HEK293 (cell line): ENCODE measurements at regions not wholly inside any gene's neighbourhood (a gene's known extent, or its start where the extent isn't known, plus 50 kb on each side); places are given as distances from the start of the nearest gene placed in this dataset.

Experiments
- CTCF ChIA-PET: fragments of 350-600 bp; formaldehyde crosslinking; extraction: SDS; loops from one replicate; lab custom pipeline; 2021; ENCODE audit warnings: antibody characterized with exemption; lab: Yijun Ruan, JAX
- POLR2A ChIA-PET: fragments of 300-600 bp; formaldehyde crosslinking; extraction: SDS; loops from one replicate; lab custom pipeline; 2020; ENCODE audit warnings: antibody characterized with exemption, inconsistent platforms; lab: Yijun Ruan, JAX
- H3K27ac ChIP-seq: fragments of 200-500 bp; sonication (Bioruptor generic); 2 replicates; pipeline ENCODE4 v1.5.1; 2014; ENCODE audit warnings: low read depth, low read length, control low read depth, inconsistent platforms; ENCODE audit errors: extremely low read depth
- H3K36me3 ChIP-seq, 2 experiments: fragments of 200-500 bp in 1 of 2; sonication (Bioruptor generic) in 1 of 2; 1 replicate in 1 of 2; 2 replicates in 1 of 2; pipeline ENCODE4 v1.5.1; 2014 to 2017; ENCODE audit warnings: inconsistent platforms in 2 of 2, low read length in 2 of 2; ENCODE audit not compliant: control insufficient read depth in 2 of 2, insufficient read depth in 1 of 2
- H3K4me1 ChIP-seq: fragments of 200-500 bp; sonication (Bioruptor generic); 2 replicates; pipeline ENCODE4 v1.5.1; 2014; ENCODE audit warnings: mild to moderate bottlenecking, low read length, inconsistent platforms; ENCODE audit not compliant: control insufficient read depth, insufficient read depth
- H3K4me3 ChIP-seq: 2 replicates; pipeline ENCODE4 v1.5.1; 2011; ENCODE audit warnings: low read depth, mild to moderate bottlenecking, control low read depth, low read length, moderate library complexity
- H3K9me3 ChIP-seq: fragments of 200-500 bp; sonication (Bioruptor generic); 2 replicates; pipeline ENCODE4 v1.5.1; 2014; ENCODE audit warnings: low read depth, low read length, inconsistent platforms; ENCODE audit not compliant: control insufficient read depth, insufficient read depth
- KLF16 ChIP-seq: fragments of 450-650 bp; formaldehyde crosslinking; IDR thresholded peaks from 2 replicates; pipeline ENCODE4 v1.5.1; 2017; ENCODE audit warnings: missing biosample characterization, missing genetic modification characterization
- PRDM1 ChIP-seq: fragments of 450-650 bp; formaldehyde crosslinking; IDR thresholded peaks from 2 replicates; pipeline ENCODE4; 2016; ENCODE audit warnings: missing biosample characterization, missing genetic modification characterization
- RBAK ChIP-seq: fragments of 450-650 bp; formaldehyde crosslinking; IDR thresholded peaks from 2 replicates; pipeline ENCODE4 v1.5.1; 2016; ENCODE audit warnings: missing biosample characterization, missing genetic modification characterization
- SP2 ChIP-seq: fragments of 450-650 bp; formaldehyde crosslinking; IDR thresholded peaks from 2 replicates; pipeline ENCODE4 v1.5.1; 2016; ENCODE audit warnings: missing biosample characterization, missing genetic modification characterization
- SP3 ChIP-seq: fragments of 450-650 bp; formaldehyde crosslinking; IDR thresholded peaks from 2 replicates; pipeline ENCODE4 v1.5.1; 2016; ENCODE audit warnings: missing biosample characterization, missing genetic modification characterization
- ZBTB20 ChIP-seq: fragments of 450-650 bp; formaldehyde crosslinking; IDR thresholded peaks from 2 replicates; pipeline ENCODE4 v1.5.1; 2016; ENCODE audit warnings: missing biosample characterization, missing genetic modification characterization
- ZBTB21 ChIP-seq: fragments of 450-650 bp; formaldehyde crosslinking; IDR thresholded peaks from 2 replicates; pipeline ENCODE4 v1.5.1; 2017; ENCODE audit warnings: missing biosample characterization, missing genetic modification characterization
- ZFP41 ChIP-seq: fragments of 450-650 bp; formaldehyde crosslinking; IDR thresholded peaks from 2 replicates; pipeline ENCODE4 v1.5.1; 2016; ENCODE audit warnings: missing biosample characterization, missing genetic modification characterization, borderline replicate concordance
- ZFP69B ChIP-seq: fragments of 450-650 bp; formaldehyde crosslinking; IDR thresholded peaks from 2 replicates; pipeline ENCODE4 v1.5.1; 2016; ENCODE audit warnings: missing biosample characterization, missing genetic modification characterization
- ZNF138 ChIP-seq: fragments of 450-650 bp; formaldehyde crosslinking; IDR thresholded peaks from 2 replicates; pipeline ENCODE4 v1.5.1; 2016; ENCODE audit warnings: missing biosample characterization, missing genetic modification characterization, borderline replicate concordance
- ZNF146 ChIP-seq: fragments of 450-650 bp; formaldehyde crosslinking; IDR thresholded peaks from 2 replicates; pipeline ENCODE4 v1.5.1; 2016; ENCODE audit warnings: missing biosample characterization, missing genetic modification characterization
- ZNF155 ChIP-seq: fragments of 450-650 bp; formaldehyde crosslinking; IDR thresholded peaks from 2 replicates; pipeline ENCODE4 v1.5.1; 2016; ENCODE audit warnings: missing biosample characterization, missing genetic modification characterization
- ZNF214 ChIP-seq: fragments of 450-650 bp; formaldehyde crosslinking; IDR thresholded peaks from 2 replicates; pipeline ENCODE4 v1.5.1; 2017; ENCODE audit warnings: missing biosample characterization, mild to moderate bottlenecking, missing genetic modification characterization, borderline replicate concordance
- ZNF221 ChIP-seq: fragments of 450-650 bp; formaldehyde crosslinking; IDR thresholded peaks from 2 replicates; pipeline ENCODE4 v1.5.1; 2017; ENCODE audit warnings: missing biosample characterization, missing genetic modification characterization, borderline replicate concordance
- ZNF335 ChIP-seq: fragments of 450-650 bp; formaldehyde crosslinking; conservative IDR thresholded peaks from 2 replicates; pipeline ENCODE4 v1.5.1; 2016; ENCODE audit warnings: missing biosample characterization, missing genetic modification characterization
- ZNF341 ChIP-seq: fragments of 450-650 bp; formaldehyde crosslinking; IDR thresholded peaks from 2 replicates; pipeline ENCODE4; 2016; ENCODE audit warnings: low read depth, missing biosample characterization, missing genetic modification characterization
- ZNF354C ChIP-seq: fragments of 450-650 bp; formaldehyde crosslinking; IDR thresholded peaks from 2 replicates; pipeline ENCODE4 v1.5.1; 2016; ENCODE audit warnings: missing biosample characterization, missing genetic modification characterization, low read depth, borderline replicate concordance
- ZNF391 ChIP-seq: fragments of 450-650 bp; formaldehyde crosslinking; IDR thresholded peaks from 2 replicates; pipeline ENCODE4 v1.5.1; 2016; ENCODE audit warnings: low read depth, missing biosample characterization, missing genetic modification characterization, borderline replicate concordance
- ZNF514 ChIP-seq: fragments of 450-650 bp; formaldehyde crosslinking; IDR thresholded peaks from 2 replicates; pipeline ENCODE4 v1.5.1; 2016; ENCODE audit warnings: missing biosample characterization, missing genetic modification characterization
- ZNF585B ChIP-seq: fragments of 450-650 bp; formaldehyde crosslinking; IDR thresholded peaks from 2 replicates; pipeline ENCODE4 v1.5.1; 2016; ENCODE audit warnings: missing biosample characterization, missing genetic modification characterization
- ZNF624 ChIP-seq: fragments of 450-650 bp; formaldehyde crosslinking; IDR thresholded peaks from 2 replicates; pipeline ENCODE4 v1.5.1; 2017; ENCODE audit warnings: missing biosample characterization, missing genetic modification characterization
- ZNF701 ChIP-seq: fragments of 450-650 bp; formaldehyde crosslinking; IDR thresholded peaks from 2 replicates; pipeline ENCODE4 v1.5.1; 2016; ENCODE audit warnings: missing biosample characterization, missing genetic modification characterization
- ZNF747 ChIP-seq: fragments of 450-650 bp; formaldehyde crosslinking; IDR thresholded peaks from 2 replicates; pipeline ENCODE4 v1.5.1; 2016; ENCODE audit warnings: missing biosample characterization, missing genetic modification characterization
- ZNF776 ChIP-seq: fragments of 450-650 bp; formaldehyde crosslinking; IDR thresholded peaks from 2 replicates; pipeline ENCODE4 v1.5.0; 2017; ENCODE audit warnings: missing biosample characterization, missing genetic modification characterization, borderline replicate concordance
- ZSCAN23 ChIP-seq: fragments of 450-650 bp; formaldehyde crosslinking; IDR thresholded peaks from 2 replicates; pipeline ENCODE4 v1.5.1; 2016; ENCODE audit warnings: missing biosample characterization, missing genetic modification characterization
- TF ChIP-seq, protein P1 (sequence below): fragments of 450-650 bp; formaldehyde crosslinking; IDR thresholded peaks from 2 replicates; pipeline ENCODE4 v1.5.1; 2016; ENCODE audit warnings: missing biosample characterization, missing genetic modification characterization, low read depth
- TF ChIP-seq, protein P2 (sequence below): fragments of 450-650 bp; formaldehyde crosslinking; IDR thresholded peaks from 2 replicates; pipeline ENCODE4 v1.5.1; 2016; ENCODE audit warnings: missing biosample characterization, missing genetic modification characterization
- TF ChIP-seq, protein P3 (sequence below): fragments of 450-650 bp; IDR thresholded peaks from 2 replicates; pipeline ENCODE4 v1.5.1; 2018; ENCODE audit warnings: missing biosample characterization, mild to moderate bottlenecking, missing genetic modification characterization
- TF ChIP-seq, protein P4 (sequence below): fragments of 450-650 bp; formaldehyde crosslinking; IDR thresholded peaks from 2 replicates; pipeline ENCODE4 v1.5.1; 2016; ENCODE audit warnings: missing biosample characterization, missing genetic modification characterization

DNA sequence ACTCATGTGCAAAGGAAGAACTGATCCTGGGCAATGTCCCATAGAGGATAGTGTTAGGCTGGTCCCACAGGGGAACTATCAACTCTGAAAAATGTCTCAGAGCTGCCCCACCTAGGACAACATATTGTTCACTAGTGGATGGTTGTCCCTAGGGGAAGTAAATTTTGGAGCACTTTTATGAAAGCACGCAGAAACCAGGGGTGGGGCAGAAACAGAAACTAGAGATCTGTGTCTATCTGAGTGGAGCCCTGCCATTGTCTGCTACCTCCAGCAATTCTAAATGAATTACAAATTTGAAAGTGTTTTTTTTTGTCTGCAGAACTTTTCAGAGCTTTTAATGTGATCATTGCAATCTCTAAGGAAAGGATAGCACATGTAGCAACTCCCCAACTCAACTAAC, 357.1 kb upstream of the PROK2 start:
- Histone ChIP-seq H3K9me3 (no peaks in the 10 kb centered on the region), H3K36me3 (no peaks in the 10 kb centered on the region), H3K27ac (no peak overlapping the region), H3K4me1 (no peaks in the 10 kb centered on the region), H3K4me3 (no peak overlapping the region)
- ChIA-PET POLR2A (no interaction called here), CTCF (no interaction called here)
- TF ChIP-seq, protein P1, sequence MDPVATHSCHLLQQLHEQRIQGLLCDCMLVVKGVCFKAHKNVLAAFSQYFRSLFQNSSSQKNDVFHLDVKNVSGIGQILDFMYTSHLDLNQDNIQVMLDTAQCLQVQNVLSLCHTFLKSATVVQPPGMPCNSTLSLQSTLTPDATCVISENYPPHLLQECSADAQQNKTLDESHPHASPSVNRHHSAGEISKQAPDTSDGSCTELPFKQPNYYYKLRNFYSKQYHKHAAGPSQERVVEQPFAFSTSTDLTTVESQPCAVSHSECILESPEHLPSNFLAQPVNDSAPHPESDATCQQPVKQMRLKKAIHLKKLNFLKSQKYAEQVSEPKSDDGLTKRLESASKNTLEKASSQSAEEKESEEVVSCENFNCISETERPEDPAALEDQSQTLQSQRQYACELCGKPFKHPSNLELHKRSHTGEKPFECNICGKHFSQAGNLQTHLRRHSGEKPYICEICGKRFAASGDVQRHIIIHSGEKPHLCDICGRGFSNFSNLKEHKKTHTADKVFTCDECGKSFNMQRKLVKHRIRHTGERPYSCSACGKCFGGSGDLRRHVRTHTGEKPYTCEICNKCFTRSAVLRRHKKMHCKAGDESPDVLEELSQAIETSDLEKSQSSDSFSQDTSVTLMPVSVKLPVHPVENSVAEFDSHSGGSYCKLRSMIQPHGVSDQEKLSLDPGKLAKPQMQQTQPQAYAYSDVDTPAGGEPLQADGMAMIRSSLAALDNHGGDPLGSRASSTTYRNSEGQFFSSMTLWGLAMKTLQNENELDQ = no peak
- TF ChIP-seq ZNF335 (tag by site-specific recombination) (no peak), SP2 (tag by site-specific recombination) (no peak), ZBTB20 (no peak), ZNF138 (tag by site-specific recombination) (no peak), ZNF341 (no peak), ZNF776 (tag by site-specific recombination) (no peak), RBAK (tag by site-specific recombination) (no peak), ZNF146 (tag by site-specific recombination) (no peak), KLF16 (tag by site-specific recombination) (no peak), ZNF155 (tag by site-specific recombination) (no peak), ZFP41 (tag by site-specific recombination) (no peak)
- TF ChIP-seq, protein P2, sequence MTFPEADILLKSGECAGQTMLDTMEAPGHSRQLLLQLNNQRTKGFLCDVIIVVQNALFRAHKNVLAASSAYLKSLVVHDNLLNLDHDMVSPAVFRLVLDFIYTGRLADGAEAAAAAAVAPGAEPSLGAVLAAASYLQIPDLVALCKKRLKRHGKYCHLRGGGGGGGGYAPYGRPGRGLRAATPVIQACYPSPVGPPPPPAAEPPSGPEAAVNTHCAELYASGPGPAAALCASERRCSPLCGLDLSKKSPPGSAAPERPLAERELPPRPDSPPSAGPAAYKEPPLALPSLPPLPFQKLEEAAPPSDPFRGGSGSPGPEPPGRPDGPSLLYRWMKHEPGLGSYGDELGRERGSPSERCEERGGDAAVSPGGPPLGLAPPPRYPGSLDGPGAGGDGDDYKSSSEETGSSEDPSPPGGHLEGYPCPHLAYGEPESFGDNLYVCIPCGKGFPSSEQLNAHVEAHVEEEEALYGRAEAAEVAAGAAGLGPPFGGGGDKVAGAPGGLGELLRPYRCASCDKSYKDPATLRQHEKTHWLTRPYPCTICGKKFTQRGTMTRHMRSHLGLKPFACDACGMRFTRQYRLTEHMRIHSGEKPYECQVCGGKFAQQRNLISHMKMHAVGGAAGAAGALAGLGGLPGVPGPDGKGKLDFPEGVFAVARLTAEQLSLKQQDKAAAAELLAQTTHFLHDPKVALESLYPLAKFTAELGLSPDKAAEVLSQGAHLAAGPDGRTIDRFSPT (tag by site-specific recombination) = no peak

DNA sequence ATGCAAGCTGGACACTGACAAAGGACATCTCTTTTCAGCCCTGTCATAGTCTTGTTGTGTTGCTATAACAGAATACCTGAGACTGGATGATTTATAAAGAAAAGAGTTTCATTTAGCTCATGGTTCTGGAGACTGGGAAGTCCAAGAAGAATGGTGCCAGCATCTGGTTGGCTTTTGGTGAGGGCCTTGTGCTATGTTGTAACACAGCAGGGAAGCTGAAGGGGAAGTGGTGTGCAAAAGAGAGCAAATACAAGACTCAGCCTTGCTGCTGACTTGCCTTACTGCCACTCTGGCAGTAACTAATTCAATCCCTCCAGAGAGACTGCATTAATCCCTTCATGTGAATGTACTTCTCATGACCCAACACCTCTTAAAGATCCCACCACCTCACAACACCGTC, 356.3 kb upstream of the PROK2 start:
- POLR2A ChIA-PET = no interaction called here

DNA sequence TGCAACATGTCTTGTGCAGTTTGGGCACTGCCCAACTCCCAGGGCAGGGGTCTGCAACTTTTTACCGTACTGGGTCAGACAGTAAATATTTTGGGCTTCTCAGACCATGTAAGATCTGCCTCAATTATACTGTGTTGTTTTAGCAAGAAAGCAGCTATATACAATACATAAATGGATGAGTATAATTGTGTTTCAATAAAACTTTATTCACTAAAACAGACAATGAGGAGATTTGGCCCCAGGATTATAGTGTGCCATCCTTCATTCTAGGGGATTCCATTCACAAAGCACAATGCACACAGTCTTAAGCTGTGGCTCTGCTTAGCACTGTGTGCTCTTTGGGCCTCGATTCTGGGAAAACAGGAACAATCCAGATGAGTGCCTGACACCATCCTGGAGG, 354.4 kb upstream of the PROK2 start:
- no peak overlapping the region for H3K4me3 ChIP-seq
- H3K4me1 ChIP-seq = no peaks in the 10 kb centered on the region
- ChIA-PET CTCF (no interaction called here), POLR2A (no interaction called here)
- H3K27ac ChIP-seq = no peak overlapping the region
- H3K36me3 ChIP-seq = no peaks in the 10 kb centered on the region
- no peak for TF ChIP-seq ZNF354C (tag by site-specific recombination)
- no peak for TF ChIP-seq ZNF214 (tag by site-specific recombination)
- no peak for TF ChIP-seq ZSCAN23 (tag by site-specific recombination)
- TF ChIP-seq ZBTB21 (tag by site-specific recombination) = no peak
- no peak for TF ChIP-seq PRDM1
- no peak for TF ChIP-seq SP3 (tag by site-specific recombination)
- no peak for TF ChIP-seq ZNF624 (tag by site-specific recombination)
- TF ChIP-seq ZFP69B (tag by site-specific recombination) = no peak
- TF ChIP-seq, protein P3, sequence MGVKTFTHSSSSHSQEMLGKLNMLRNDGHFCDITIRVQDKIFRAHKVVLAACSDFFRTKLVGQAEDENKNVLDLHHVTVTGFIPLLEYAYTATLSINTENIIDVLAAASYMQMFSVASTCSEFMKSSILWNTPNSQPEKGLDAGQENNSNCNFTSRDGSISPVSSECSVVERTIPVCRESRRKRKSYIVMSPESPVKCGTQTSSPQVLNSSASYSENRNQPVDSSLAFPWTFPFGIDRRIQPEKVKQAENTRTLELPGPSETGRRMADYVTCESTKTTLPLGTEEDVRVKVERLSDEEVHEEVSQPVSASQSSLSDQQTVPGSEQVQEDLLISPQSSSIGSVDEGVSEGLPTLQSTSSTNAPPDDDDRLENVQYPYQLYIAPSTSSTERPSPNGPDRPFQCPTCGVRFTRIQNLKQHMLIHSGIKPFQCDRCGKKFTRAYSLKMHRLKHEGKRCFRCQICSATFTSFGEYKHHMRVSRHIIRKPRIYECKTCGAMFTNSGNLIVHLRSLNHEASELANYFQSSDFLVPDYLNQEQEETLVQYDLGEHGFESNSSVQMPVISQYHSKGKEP = no peak
- TF ChIP-seq, protein P4, sequence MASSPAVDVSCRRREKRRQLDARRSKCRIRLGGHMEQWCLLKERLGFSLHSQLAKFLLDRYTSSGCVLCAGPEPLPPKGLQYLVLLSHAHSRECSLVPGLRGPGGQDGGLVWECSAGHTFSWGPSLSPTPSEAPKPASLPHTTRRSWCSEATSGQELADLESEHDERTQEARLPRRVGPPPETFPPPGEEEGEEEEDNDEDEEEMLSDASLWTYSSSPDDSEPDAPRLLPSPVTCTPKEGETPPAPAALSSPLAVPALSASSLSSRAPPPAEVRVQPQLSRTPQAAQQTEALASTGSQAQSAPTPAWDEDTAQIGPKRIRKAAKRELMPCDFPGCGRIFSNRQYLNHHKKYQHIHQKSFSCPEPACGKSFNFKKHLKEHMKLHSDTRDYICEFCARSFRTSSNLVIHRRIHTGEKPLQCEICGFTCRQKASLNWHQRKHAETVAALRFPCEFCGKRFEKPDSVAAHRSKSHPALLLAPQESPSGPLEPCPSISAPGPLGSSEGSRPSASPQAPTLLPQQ (tag by site-specific recombination) = no peak
- no peak for TF ChIP-seq ZNF747
- TF ChIP-seq ZNF514 (tag by site-specific recombination) = no peak
- H3K9me3 ChIP-seq = no peaks in the 10 kb centered on the region

More for the DNA sequence above, 356.3 kb upstream of the PROK2 start:
- H3K4me3 ChIP-seq = no peak overlapping the region
- TF ChIP-seq ZNF221 (no peak), ZNF585B (tag by site-specific recombination) (no peak), ZNF701 (tag by site-specific recombination) (no peak), ZNF391 (tag by site-specific recombination) (no peak)
- H3K4me1 ChIP-seq = no peaks in the 10 kb centered on the region
- H3K9me3 ChIP-seq = no peaks in the 10 kb centered on the region
- H3K36me3 ChIP-seq = no peaks in the 10 kb centered on the region
- CTCF ChIA-PET = interaction anchor here (0.7 to 0.9 kb wide), 2 partner anchors 23 to 143 kb away, joined by 3 to 5 read pairs; no protein-coding TSS in a partner anchor
- no peak overlapping the region for H3K27ac ChIP-seq
